CD4-positive, alpha-beta T cell (primary cell): ENCODE measurements at regions not wholly inside any gene's neighbourhood (a gene's known extent, or its start where the extent isn't known, plus 50 kb on each side); places are given as distances from the start of the nearest gene placed in this dataset.

Experiments used
- ATAC-seq: fragments of 200-7000 bp; cut with Tn5 transposase; one replicate; pipeline ENCODE4 v1.10.0; 2022; ENCODE audit warnings: mild to moderate bottlenecking; ENCODE audit not compliant: poor library complexity
- CTCF ChIA-PET: fragments of 350-600 bp; sonication (Branson Sonifier 250); formaldehyde crosslinking; loops from one replicate; lab custom pipeline; 2021; ENCODE audit warnings: antibody characterized with exemption, inconsistent platforms; lab: Charles Lee
- POLR2A ChIA-PET: fragments of 350-600 bp; sonication (Branson Sonifier 250); formaldehyde crosslinking; loops from one replicate; lab custom pipeline; 2021; ENCODE audit warnings: antibody characterized with exemption, inconsistent platforms; lab: Charles Lee
- DNase-seq, 14 experiments: peaks; one replicate each; pipeline ENCODE4 v3.0.0-alpha.2; 2013 to 2020; ENCODE audit warnings: mixed read lengths in 2 of 14
- H3K27ac ChIP-seq, 2 donors: one replicate each; pipeline versions ENCODE4 v1.5.1 to v1.7.0; 2013; ENCODE audit warnings: low read length in 2 of 2, low read depth in 1 of 2, mild to moderate bottlenecking in 1 of 2
- H3K27me3 ChIP-seq, 2 experiments: 1 replicate in 1 of 2; 2 replicates in 1 of 2; pipeline versions ENCODE4 v1.6.1 to v1.7.0; 2013; ENCODE audit warnings: low read length in 2 of 2, control low read depth in 1 of 2, mild to moderate bottlenecking in 1 of 2, moderate library complexity in 1 of 2; ENCODE audit not compliant: insufficient read depth in 2 of 2, control insufficient read depth in 1 of 2
- H3K36me3 ChIP-seq: one replicate; pipeline ENCODE4 v1.6.1; 2013; ENCODE audit warnings: low read length, control low read depth; ENCODE audit not compliant: insufficient read depth
- H3K4me1 ChIP-seq: one replicate; pipeline ENCODE4 v1.6.1; 2013; ENCODE audit warnings: low read length, control low read depth; ENCODE audit not compliant: insufficient read depth
- H3K4me3 ChIP-seq: one replicate; pipeline ENCODE4 v1.5.1; 2013; ENCODE audit warnings: mild to moderate bottlenecking, low read length, moderate library complexity
- H3K9me3 ChIP-seq, 2 experiments: 1 replicate in 1 of 2; 2 replicates in 1 of 2; pipeline versions ENCODE4 v1.6.1 to v1.7.0; 2013; ENCODE audit warnings: low read length in 2 of 2, mild to moderate bottlenecking in 2 of 2, control low read depth in 1 of 2, moderate library complexity in 1 of 2; ENCODE audit not compliant: control insufficient read depth in 1 of 2, insufficient read depth in 1 of 2
- H3K27ac Mint-ChIP-seq: one replicate; pipeline ENCODE4 v1.8.0; 2020; ENCODE audit warnings: mixed read lengths
- H3K27me3 Mint-ChIP-seq: one replicate; pipeline ENCODE4 v1.8.0; 2021; ENCODE audit warnings: mixed read lengths
- H3K36me3 Mint-ChIP-seq: one replicate; pipeline ENCODE4 v1.8.0; 2021; ENCODE audit warnings: low read depth, mixed read lengths
- H3K4me1 Mint-ChIP-seq: one replicate; pipeline ENCODE4 v1.8.0; 2021; ENCODE audit warnings: low read depth, mixed read lengths
- H3K4me3 Mint-ChIP-seq: one replicate; pipeline ENCODE4 v1.8.0; 2020; ENCODE audit warnings: mild to moderate bottlenecking, mixed read lengths
- H3K9me3 Mint-ChIP-seq: one replicate; pipeline ENCODE4 v1.8.0; 2020; ENCODE audit warnings: mixed read lengths
- intact Hi-C, 2 experiments: fragments of 100-400 bp; cut with DNase I in 1 of 2; cut with micrococcal nuclease in 1 of 2; formaldehyde crosslinking; loops; one replicate each; pipeline versions ENCODE4 v1.15.1 to v1.9.0; 2023 to 2025; cut with DNase I, micrococcal nuclease
- TF ChIP-seq, protein P1 (sequence below): fragments of 200-600 bp; IDR thresholded peaks from one replicate; pipeline ENCODE4 v1.8.0; 2022; ENCODE audit warnings: antibody characterized with exemption, mild to moderate bottlenecking

DNA sequence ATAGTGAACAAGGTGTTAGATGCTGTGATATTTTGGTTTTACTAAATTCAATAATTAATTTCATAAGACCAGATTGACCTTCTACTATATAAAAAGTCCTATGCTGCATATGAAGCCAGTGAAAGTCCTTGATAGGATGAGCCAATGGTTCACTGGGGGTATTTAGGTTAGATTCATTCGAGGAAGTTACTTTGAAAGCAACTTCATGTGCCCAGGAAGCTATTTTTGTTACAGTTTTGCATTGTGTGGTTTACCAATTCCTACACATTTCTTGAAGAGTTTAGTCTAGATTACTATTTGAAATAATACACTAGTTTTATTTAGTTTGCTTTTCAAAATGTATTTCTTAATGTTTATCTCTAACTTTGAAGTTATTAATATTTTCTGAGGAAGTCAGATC, 58.5 kb upstream of the RMST start:
- H3K36me3 Mint-ChIP-seq = no peaks in the 10 kb centered on the region
- POLR2A ChIA-PET = no interaction called here
- no peaks in the 10 kb centered on the region for H3K36me3 ChIP-seq
- intact Hi-C loops = no loop called here
- CTCF ChIA-PET = no interaction called here
- H3K4me3 ChIP-seq = no peak overlapping the region
- TF ChIP-seq, protein P1, sequence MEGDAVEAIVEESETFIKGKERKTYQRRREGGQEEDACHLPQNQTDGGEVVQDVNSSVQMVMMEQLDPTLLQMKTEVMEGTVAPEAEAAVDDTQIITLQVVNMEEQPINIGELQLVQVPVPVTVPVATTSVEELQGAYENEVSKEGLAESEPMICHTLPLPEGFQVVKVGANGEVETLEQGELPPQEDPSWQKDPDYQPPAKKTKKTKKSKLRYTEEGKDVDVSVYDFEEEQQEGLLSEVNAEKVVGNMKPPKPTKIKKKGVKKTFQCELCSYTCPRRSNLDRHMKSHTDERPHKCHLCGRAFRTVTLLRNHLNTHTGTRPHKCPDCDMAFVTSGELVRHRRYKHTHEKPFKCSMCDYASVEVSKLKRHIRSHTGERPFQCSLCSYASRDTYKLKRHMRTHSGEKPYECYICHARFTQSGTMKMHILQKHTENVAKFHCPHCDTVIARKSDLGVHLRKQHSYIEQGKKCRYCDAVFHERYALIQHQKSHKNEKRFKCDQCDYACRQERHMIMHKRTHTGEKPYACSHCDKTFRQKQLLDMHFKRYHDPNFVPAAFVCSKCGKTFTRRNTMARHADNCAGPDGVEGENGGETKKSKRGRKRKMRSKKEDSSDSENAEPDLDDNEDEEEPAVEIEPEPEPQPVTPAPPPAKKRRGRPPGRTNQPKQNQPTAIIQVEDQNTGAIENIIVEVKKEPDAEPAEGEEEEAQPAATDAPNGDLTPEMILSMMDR = no peak
- no peak for ATAC-seq
- H3K27ac ChIP-seq = no peak overlapping the region
- H3K4me1 Mint-ChIP-seq = no peaks in the 10 kb centered on the region
- no peaks in the 10 kb centered on the region for H3K4me1 ChIP-seq
- no peak for DNase-seq
- no peaks in the 10 kb centered on the region for H3K9me3 Mint-ChIP-seq
- no peaks in the 10 kb centered on the region for H3K27me3 Mint-ChIP-seq
- H3K9me3 ChIP-seq = peaks cover 0 to 4% of the 10 kb centered on the region in 2 experiments
- no peaks in the 10 kb centered on the region for H3K27me3 ChIP-seq
- H3K4me3 Mint-ChIP-seq = no peak overlapping the region
- no peak overlapping the region for H3K27ac Mint-ChIP-seq

DNA sequence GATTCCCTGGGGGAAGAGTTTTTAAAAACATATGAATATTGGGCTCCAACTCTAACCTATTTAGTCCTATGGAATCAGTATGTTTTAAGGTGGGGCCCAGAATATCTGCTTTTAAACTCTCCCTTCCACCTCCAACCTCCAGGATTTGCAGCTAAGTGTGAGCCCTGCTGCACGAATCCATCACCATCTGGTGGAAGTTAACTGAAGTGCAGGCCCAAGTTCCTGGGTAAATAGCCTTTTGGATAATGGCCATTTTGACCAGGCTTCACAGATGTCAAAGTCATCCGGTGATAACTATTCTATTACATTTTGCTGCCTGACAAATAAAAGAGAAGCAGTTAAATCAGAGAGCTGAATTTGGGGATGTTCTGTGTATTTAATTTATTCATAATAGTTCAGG, 58.1 kb upstream of the RMST start:
- H3K27me3 Mint-ChIP-seq = no peaks in the 10 kb centered on the region
- TF ChIP-seq, protein P1 = no peak
- no peak overlapping the region for H3K27ac Mint-ChIP-seq
- H3K36me3 ChIP-seq = no peaks in the 10 kb centered on the region
- no peak overlapping the region for H3K27ac ChIP-seq
- no peaks in the 10 kb centered on the region for H3K36me3 Mint-ChIP-seq
- ATAC-seq = no peak
- H3K9me3 ChIP-seq = peaks cover 0 to 4% of the 10 kb centered on the region in 2 experiments
- no peak overlapping the region for H3K4me3 Mint-ChIP-seq
- no peaks in the 10 kb centered on the region for H3K4me1 ChIP-seq
- no peaks in the 10 kb centered on the region for H3K4me1 Mint-ChIP-seq
- no peaks in the 10 kb centered on the region for H3K9me3 Mint-ChIP-seq
- H3K4me3 ChIP-seq = no peak overlapping the region
- CTCF ChIA-PET = no interaction called here
- POLR2A ChIA-PET = no interaction called here
- peak in 2 of 14 experiments; percentile 11 to 13 for DNase-seq
- intact Hi-C loops = no loop called here
- H3K27me3 ChIP-seq = no peaks in the 10 kb centered on the region

DNA sequence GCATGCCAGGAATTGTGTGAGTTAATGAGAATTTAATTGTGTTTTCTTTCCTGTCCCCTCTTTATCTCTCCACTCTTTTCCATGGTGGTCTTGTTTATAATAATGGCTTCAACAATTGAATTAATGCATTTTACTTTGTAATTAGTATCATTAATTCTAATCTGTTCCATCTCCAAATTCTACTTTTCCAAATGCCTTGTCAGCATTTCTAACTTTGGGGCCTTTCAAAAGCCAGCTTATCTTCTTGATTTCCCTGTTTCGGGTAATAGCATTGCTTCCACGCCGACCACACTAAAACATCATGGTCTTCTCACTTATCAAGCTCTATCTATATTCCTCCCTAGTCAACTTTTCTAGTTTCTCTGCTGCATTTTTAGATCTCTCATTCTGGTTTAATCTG, 54.2 kb upstream of the RMST start:
- ChIA-PET POLR2A (no interaction called here), CTCF (no interaction called here)
- Mint-ChIP-seq H3K36me3 (no peaks in the 10 kb centered on the region), H3K27me3 (peaks cover 6% of the 10 kb centered on the region), H3K4me3 (no peak overlapping the region), H3K4me1 (no peaks in the 10 kb centered on the region), H3K9me3 (no peaks in the 10 kb centered on the region), H3K27ac (no peak overlapping the region)
- no peaks in the 10 kb centered on the region for H3K36me3 ChIP-seq
- H3K27ac ChIP-seq = no peak overlapping the region
- no peak for DNase-seq
- no peaks in the 10 kb centered on the region for H3K4me1 ChIP-seq
- intact Hi-C loops = no loop called here
- TF ChIP-seq, protein P1 = no peak
- H3K27me3 ChIP-seq = peaks cover 0 to 3% of the 10 kb centered on the region in 2 experiments
- no peak overlapping the region for H3K4me3 ChIP-seq
- peaks cover 0 to 4% of the 10 kb centered on the region in 2 experiments for H3K9me3 ChIP-seq
- no peak for ATAC-seq
